C1 segment of cervical spinal cord (tissue), 14 donors: ENCODE measurements at regions not wholly inside any gene's neighbourhood (a gene's known extent, or its start where the extent isn't known, plus 50 kb on each side); places are given as distances from the start of the nearest gene placed in this dataset.

Experiments
- DNase-seq, 14 donors: peaks; one replicate each; lab custom pipeline; 2025; lab: John Stamatoyannopoulos, UW

- no peak for DNase-seq
Measured at GRCh38 chr5:160957312-160957861, 105.4 kb upstream of the ATP10B start.

GRCh38 chr5:160956051-160956450, 104.0 kb upstream of the ATP10B start:
- peak in 1 of 14 donors; percentile 90 for DNase-seq

- DNase-seq = no peak
Measured at GRCh38 chr5:160950311-160950710, 98.3 kb upstream of the ATP10B start.

- no peak for DNase-seq
Measured at GRCh38 chr5:160940725-160941124, 88.7 kb upstream of the ATP10B start.

GRCh38 chr5:160938532-160938931, 86.5 kb upstream of the ATP10B start:
- DNase-seq = no peak

- DNase-seq = no peak
Measured at GRCh38 chr5:160937570-160937969, 85.6 kb upstream of the ATP10B start.

GRCh38 chr5:160935776-160936175, 83.8 kb upstream of the ATP10B start:
- DNase-seq = no peak

- no peak for DNase-seq
Measured at GRCh38 chr5:160931283-160931682, 79.3 kb upstream of the ATP10B start.

- DNase-seq = no peak
Measured at GRCh38 chr5:160930406-160930805, 78.4 kb upstream of the ATP10B start.

GRCh38 chr5:160929906-160930305, 77.9 kb upstream of the ATP10B start:
- DNase-seq = no peak

- DNase-seq = no peak
Measured at GRCh38 chr5:160929360-160929759, 77.3 kb upstream of the ATP10B start.

GRCh38 chr5:160926428-160926827, 74.4 kb upstream of the ATP10B start:
- peak in 6 of 14 donors; percentile 4 to 29 (median 10) for DNase-seq

- no peak for DNase-seq
Measured at GRCh38 chr5:160925281-160925680, 73.3 kb upstream of the ATP10B start.

GRCh38 chr5:160923936-160924710, 72.1 kb upstream of the ATP10B start:
- DNase-seq = no peak

GRCh38 chr5:160923411-160923810, 71.4 kb upstream of the ATP10B start:
- no peak for DNase-seq

GRCh38 chr5:160922311-160922710, 70.3 kb upstream of the ATP10B start:
- DNase-seq = no peak

- no peak for DNase-seq
Measured at GRCh38 chr5:160921423-160922285, 69.6 kb upstream of the ATP10B start.

- DNase-seq = peak in 1 of 14 donors; percentile 83
Measured at GRCh38 chr5:160919626-160920025, 67.6 kb upstream of the ATP10B start.

- no peak for DNase-seq
Measured at GRCh38 chr5:160918386-160918785, 66.4 kb upstream of the ATP10B start.

- DNase-seq = no peak
Measured at GRCh38 chr5:160906090-160906489, 54.1 kb upstream of the ATP10B start.

GRCh38 chr5:160905285-160905684, 53.3 kb upstream of the ATP10B start:
- DNase-seq = no peak

GRCh38 chr5:160904591-160904990, 52.6 kb upstream of the ATP10B start:
- DNase-seq = no peak
